Activated naive CD4-positive, alpha-beta T cell treated with anti-CD3 and anti-CD28 coated beads for 36 hours (primary cell): ENCODE measurements at regions not wholly inside any gene's neighbourhood (a gene's known extent, or its start where the extent isn't known, plus 50 kb on each side); places are given as distances from the start of the nearest gene placed in this dataset.
"Not testable (repeated sequence)": the region's sequence is repeated elsewhere in the genome, so short reads cannot be mapped to it uniquely, and the experiment has no call there.

Source experiments
- CTCF ChIA-PET: fragments of 350-600 bp; sonication (Branson Sonifier 250); formaldehyde crosslinking; loops from one replicate; lab custom pipeline; 2021; ENCODE audit warnings: antibody characterized with exemption; lab: Charles Lee
- DNase-seq: peaks from one replicate; pipeline ENCODE4 v3.0.0-alpha.2; 2020
- H3K27ac Mint-ChIP-seq: one replicate; pipeline ENCODE4 v1.8.0; 2021; ENCODE audit warnings: mild to moderate bottlenecking, mixed read lengths
- H3K27me3 Mint-ChIP-seq: one replicate; pipeline ENCODE4 v1.8.0; 2021; ENCODE audit warnings: low read depth, mixed read lengths
- H3K36me3 Mint-ChIP-seq: one replicate; pipeline ENCODE4 v1.8.0; 2021; ENCODE audit warnings: low read depth, mixed read lengths
- H3K4me1 Mint-ChIP-seq: one replicate; pipeline ENCODE4 v1.8.0; 2021; ENCODE audit warnings: low read depth, mixed read lengths
- H3K4me3 Mint-ChIP-seq: one replicate; pipeline ENCODE4 v1.8.0; 2021; ENCODE audit warnings: mild to moderate bottlenecking, moderate library complexity, mixed read lengths
- H3K9me3 Mint-ChIP-seq: one replicate; pipeline ENCODE4 v1.8.0; 2021; ENCODE audit warnings: mixed read lengths
- intact Hi-C: fragments of 100-400 bp; cut with micrococcal nuclease; formaldehyde crosslinking; loops from one replicate; pipeline ENCODE4 v1.15.1; 2023

DNA sequence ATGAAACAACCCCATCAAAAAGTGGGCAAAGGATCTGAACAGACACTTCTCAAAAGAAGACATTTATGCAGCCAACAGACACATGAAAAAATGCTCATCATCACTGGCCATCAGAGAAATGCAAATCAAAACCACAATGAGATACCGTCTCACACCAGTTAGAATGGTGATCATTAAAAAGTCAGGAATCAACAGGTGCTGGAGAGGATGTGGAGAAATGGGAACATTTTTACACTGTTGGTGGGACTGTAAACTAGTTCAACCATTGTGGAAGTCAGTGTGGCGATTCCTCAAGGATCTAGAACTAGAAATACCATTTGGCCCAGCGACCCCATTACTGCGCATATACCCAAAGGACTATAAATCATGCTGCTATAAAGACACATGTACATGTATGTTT, 179.1 kb downstream of the LRRC70 start:
- H3K4me1 Mint-ChIP-seq, H3K9me3 Mint-ChIP-seq, DNase-seq, H3K27ac Mint-ChIP-seq, H3K36me3 Mint-ChIP-seq, intact Hi-C loops, CTCF ChIA-PET, H3K27me3 Mint-ChIP-seq, H3K4me3 Mint-ChIP-seq: not testable (repeated sequence)

DNA sequence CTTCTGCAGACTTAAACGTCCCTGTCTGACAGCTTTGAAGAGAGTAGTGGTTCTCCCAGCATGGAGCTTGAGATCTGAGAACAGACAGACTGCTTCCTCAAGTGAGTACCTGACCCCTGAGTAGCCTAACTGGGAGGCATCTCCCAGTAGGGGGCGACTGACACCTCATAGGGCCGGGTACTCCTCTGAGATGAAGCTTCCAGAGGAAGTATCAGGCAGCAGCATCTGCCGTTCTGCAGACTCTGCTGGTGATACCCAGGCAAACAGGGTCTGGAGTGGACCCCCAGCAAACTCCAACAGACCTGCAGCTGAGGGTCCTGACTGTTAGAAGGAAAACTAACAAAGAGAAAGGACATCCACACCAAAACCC, 174.4 kb downstream of the LRRC70 start:
- not testable (repeated sequence) for H3K36me3 Mint-ChIP-seq, H3K4me1 Mint-ChIP-seq

GRCh38 chr5:62752056-62752997, 173.7 kb downstream of the LRRC70 start:
- H3K4me1 Mint-ChIP-seq, DNase-seq, H3K4me3 Mint-ChIP-seq, H3K27me3 Mint-ChIP-seq, intact Hi-C loops, CTCF ChIA-PET, H3K27ac Mint-ChIP-seq, H3K9me3 Mint-ChIP-seq, H3K36me3 Mint-ChIP-seq: not testable (repeated sequence)

More for the DNA sequence above, 174.4 kb downstream of the LRRC70 start:
- H3K27ac Mint-ChIP-seq, H3K27me3 Mint-ChIP-seq, intact Hi-C loops, CTCF ChIA-PET, H3K4me3 Mint-ChIP-seq, H3K9me3 Mint-ChIP-seq, DNase-seq: not testable (repeated sequence)

DNA sequence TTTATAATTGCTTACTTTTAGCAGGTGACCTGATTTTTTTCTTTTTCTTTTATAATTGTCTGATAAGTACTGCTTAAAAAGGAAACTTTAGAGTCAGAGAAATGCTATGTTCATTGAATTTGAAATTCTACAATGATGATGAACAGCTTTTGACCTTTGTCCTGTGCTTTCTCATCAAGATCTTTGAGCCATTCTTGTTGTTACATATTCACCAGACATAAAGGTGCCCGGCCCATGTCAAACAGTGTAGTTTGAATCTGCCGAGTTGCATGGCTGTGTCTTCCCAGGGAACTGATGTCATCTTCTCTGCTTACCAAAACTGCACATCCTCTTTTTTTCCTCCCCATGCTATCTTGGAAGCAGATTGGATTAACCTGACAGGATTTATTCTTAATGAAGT, 163.6 kb downstream of the LRRC70 start:
- Mint-ChIP-seq H3K9me3 (no peaks in the 10 kb centered on the region), H3K4me3 (no peak overlapping the region), H3K4me1 (no peaks in the 10 kb centered on the region), H3K27me3 (peaks cover 4% of the 10 kb centered on the region), H3K36me3 (no peaks in the 10 kb centered on the region), H3K27ac (no peak overlapping the region)
- DNase-seq = no peak
- CTCF ChIA-PET = no interaction called here
- intact Hi-C loops = no loop called here

- peaks cover 6% of the 10 kb centered on the region for H3K27me3 Mint-ChIP-seq
- DNase-seq = no peak
- CTCF ChIA-PET = no interaction called here
- no peaks in the 10 kb centered on the region for H3K36me3 Mint-ChIP-seq
- H3K27ac Mint-ChIP-seq = no peak overlapping the region
- H3K4me3 Mint-ChIP-seq = no peak overlapping the region
- H3K9me3 Mint-ChIP-seq = no peaks in the 10 kb centered on the region
- H3K4me1 Mint-ChIP-seq = no peaks in the 10 kb centered on the region
- intact Hi-C loops = no loop called here
These were observed 163.1 kb downstream of the LRRC70 start for GRCh38 chr5:62741761-62742160.

GRCh38 chr5:62737766-62738165, 159.1 kb downstream of the LRRC70 start:
- Mint-ChIP-seq H3K27ac (no peak overlapping the region), H3K27me3 (peaks cover 7% of the 10 kb centered on the region), H3K4me3 (no peak overlapping the region), H3K36me3 (no peaks in the 10 kb centered on the region), H3K9me3 (peaks cover 2% of the 10 kb centered on the region), H3K4me1 (no peaks in the 10 kb centered on the region)
- no peak for DNase-seq
- intact Hi-C loops = no loop called here
- CTCF ChIA-PET = no interaction called here

DNA sequence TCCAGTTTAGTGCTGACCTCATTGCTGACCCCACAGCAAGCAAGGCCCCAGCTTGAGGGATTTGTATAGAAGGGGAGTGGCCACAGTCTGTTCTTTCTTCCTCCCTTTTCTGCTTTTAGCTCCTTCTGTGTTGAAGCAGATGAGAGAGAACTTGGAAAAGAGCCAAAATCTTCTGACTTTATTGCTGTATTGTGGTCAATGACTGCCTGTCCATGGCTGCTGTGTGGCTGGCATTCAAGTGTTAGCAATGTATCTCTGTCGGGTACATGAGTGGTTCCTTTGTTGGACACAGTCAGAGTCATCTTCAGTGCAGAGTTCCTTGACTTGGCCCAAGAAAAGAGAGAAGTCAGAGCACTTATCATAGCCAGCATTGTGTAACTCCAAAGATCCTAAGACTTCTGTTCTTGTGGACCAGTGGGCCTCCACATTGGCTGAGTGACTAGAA, 154.1 kb downstream of the LRRC70 start:
- CTCF ChIA-PET = no interaction called here
- H3K4me1 Mint-ChIP-seq = peaks cover 2% of the 10 kb centered on the region
- H3K4me3 Mint-ChIP-seq = no peak overlapping the region
- peaks cover 11% of the 10 kb centered on the region for H3K27me3 Mint-ChIP-seq
- intact Hi-C loops = no loop called here
- H3K9me3 Mint-ChIP-seq = peaks cover 5% of the 10 kb centered on the region
- no peak overlapping the region for H3K27ac Mint-ChIP-seq
- no peak for DNase-seq
- no peaks in the 10 kb centered on the region for H3K36me3 Mint-ChIP-seq

GRCh38 chr5:62731022-62731421, 152.4 kb downstream of the LRRC70 start:
- peak; percentile 8 for DNase-seq
- CTCF ChIA-PET = interaction anchor here (0.6 kb wide), 1 partner anchor 22 kb away, joined by 3 read pairs; no protein-coding TSS in a partner anchor
- H3K4me3 Mint-ChIP-seq = no peak overlapping the region
- peaks cover 5% of the 10 kb centered on the region for H3K9me3 Mint-ChIP-seq
- peaks cover 2% of the 10 kb centered on the region for H3K4me1 Mint-ChIP-seq
- no peak overlapping the region for H3K27ac Mint-ChIP-seq
- H3K27me3 Mint-ChIP-seq = peaks cover 7% of the 10 kb centered on the region
- intact Hi-C loops = no loop called here
- H3K36me3 Mint-ChIP-seq = no peaks in the 10 kb centered on the region

GRCh38 chr5:62729675-62730074, 151.1 kb downstream of the LRRC70 start:
- H3K27me3 Mint-ChIP-seq = peaks cover 7% of the 10 kb centered on the region

DNA sequence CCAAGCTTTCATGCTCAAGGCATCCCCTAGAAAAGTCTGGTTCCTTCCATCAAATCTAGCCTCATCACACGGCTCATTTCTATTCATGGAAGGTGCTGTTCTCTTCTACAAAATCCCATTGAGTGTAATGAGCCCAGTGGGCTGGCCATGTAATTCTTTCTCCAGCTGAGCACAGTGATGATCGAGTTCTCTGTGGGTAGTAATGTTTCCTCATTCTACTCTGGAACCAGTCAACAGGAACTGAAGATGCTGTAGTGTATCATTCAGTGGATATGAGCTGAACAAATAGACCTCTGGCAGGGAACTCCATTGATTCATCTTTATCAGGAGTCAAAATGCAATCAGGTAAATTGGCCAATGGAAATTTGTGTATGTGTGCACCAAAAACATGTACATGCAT, 149.2 kb downstream of the LRRC70 start:
- no peaks in the 10 kb centered on the region for H3K36me3 Mint-ChIP-seq
- H3K9me3 Mint-ChIP-seq = peaks cover 2% of the 10 kb centered on the region
- peaks cover 2% of the 10 kb centered on the region for H3K4me1 Mint-ChIP-seq
- CTCF ChIA-PET = interaction anchor here (1.3 kb wide), 1 partner anchor 8 kb away, joined by 4 read pairs; no protein-coding TSS in a partner anchor
- H3K27ac Mint-ChIP-seq = no peak overlapping the region
- no peak for DNase-seq
- no peak overlapping the region for H3K4me3 Mint-ChIP-seq
- H3K27me3 Mint-ChIP-seq = peaks cover 7% of the 10 kb centered on the region
- intact Hi-C loops = no loop called here

More at GRCh38 chr5:62729675-62730074, 151.1 kb downstream of the LRRC70 start:
- Mint-ChIP-seq H3K27ac (no peak overlapping the region), H3K4me1 (peaks cover 2% of the 10 kb centered on the region), H3K4me3 (no peak overlapping the region), H3K9me3 (peaks cover 5% of the 10 kb centered on the region), H3K36me3 (no peaks in the 10 kb centered on the region)
- no peak for DNase-seq
- CTCF ChIA-PET = no interaction called here
- intact Hi-C loops = no loop called here

DNA sequence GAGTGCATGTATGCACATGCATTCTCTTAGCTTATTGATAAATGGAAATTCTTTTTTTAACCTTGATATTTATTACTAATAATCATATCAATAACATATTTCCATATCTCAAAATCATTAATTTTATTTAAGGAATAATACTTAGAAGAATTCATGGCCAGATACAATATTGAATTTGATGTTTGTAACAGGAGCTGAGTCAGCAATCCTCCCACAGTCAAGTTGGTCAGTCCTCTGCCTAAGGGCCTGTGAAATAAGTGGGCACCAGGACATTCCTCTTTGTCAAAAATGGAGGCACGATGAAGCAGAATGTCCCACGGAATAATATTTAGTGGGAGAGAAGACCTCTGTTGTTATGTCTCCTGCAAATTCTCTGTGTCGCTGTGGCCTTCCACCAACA, 148.6 kb downstream of the LRRC70 start:
- intact Hi-C loops = no loop called here
- CTCF ChIA-PET = interaction anchor here (0.6 to 1.3 kb wide), 3 partner anchors 8 to 88 kb away, joined by 4 to 6 read pairs (median 4); no protein-coding TSS in a partner anchor
- no peak for DNase-seq
- H3K9me3 Mint-ChIP-seq = peaks cover 2% of the 10 kb centered on the region
- H3K4me3 Mint-ChIP-seq = no peak overlapping the region
- H3K27ac Mint-ChIP-seq = no peak overlapping the region
- no peaks in the 10 kb centered on the region for H3K36me3 Mint-ChIP-seq
- H3K4me1 Mint-ChIP-seq = peaks cover 2% of the 10 kb centered on the region
- peaks cover 3% of the 10 kb centered on the region for H3K27me3 Mint-ChIP-seq

DNA sequence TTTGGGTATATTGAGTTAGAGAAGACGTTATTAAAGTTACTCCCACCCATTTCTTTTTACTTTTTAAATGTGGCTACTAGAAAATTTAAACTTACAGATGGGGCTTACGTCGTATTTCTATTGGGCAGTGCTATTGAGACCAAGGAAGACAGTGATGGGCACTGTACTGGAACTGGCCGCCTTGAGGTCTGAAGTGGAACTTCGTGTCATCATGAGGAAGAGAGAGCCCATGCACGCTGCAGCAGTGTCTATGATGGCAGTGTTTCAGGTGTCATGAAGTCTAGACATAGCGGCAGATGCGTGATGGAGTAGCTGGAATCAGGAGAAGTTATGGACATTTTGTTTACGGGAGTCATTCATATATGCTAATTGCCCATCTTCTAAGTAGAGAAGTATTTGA, 143.7 kb downstream of the LRRC70 start:
- H3K27ac Mint-ChIP-seq = no peak overlapping the region
- CTCF ChIA-PET = no interaction called here
- no peaks in the 10 kb centered on the region for H3K36me3 Mint-ChIP-seq
- DNase-seq = no peak
- no peak overlapping the region for H3K4me3 Mint-ChIP-seq
- H3K4me1 Mint-ChIP-seq = no peaks in the 10 kb centered on the region
- H3K27me3 Mint-ChIP-seq = peaks cover 4% of the 10 kb centered on the region
- no peaks in the 10 kb centered on the region for H3K9me3 Mint-ChIP-seq
- intact Hi-C loops = loop anchor here (5.0 kb wide), 1 partner anchor 260 kb away; no protein-coding TSS in a partner anchor

DNA sequence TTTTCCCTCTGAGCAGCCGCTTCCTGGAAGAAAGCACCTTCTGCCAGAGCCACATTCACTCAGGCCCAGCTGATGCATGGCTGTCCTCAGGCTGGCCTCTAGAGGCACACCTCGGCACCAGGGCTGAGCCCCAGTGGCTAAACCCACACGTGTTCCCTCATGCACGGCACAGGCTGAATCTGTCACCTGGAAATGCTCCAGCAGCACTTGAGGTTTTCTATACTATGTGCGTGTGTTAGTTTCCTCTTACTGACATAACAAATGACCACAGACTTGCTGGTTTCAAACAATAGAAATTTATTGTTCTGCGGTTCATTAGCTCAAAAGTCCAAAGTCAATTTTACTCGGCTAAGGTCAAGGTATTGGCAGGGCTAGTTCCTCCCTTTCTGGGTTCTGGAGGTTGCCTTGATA, 141.4 kb downstream of the LRRC70 start:
- Mint-ChIP-seq H3K27ac (no peak overlapping the region), H3K27me3 (peaks cover 4% of the 10 kb centered on the region), H3K4me1 (no peaks in the 10 kb centered on the region), H3K4me3 (no peak overlapping the region), H3K36me3 (no peaks in the 10 kb centered on the region), H3K9me3 (no peaks in the 10 kb centered on the region)
- peak; percentile 30 for DNase-seq
- CTCF ChIA-PET = interaction anchor here (1.0 kb wide), 1 partner anchor 8 kb away, joined by 4 read pairs; no protein-coding TSS in a partner anchor
- intact Hi-C loops = loop anchor here (5.0 kb wide), 1 partner anchor 258 kb away; no protein-coding TSS in a partner anchor
